H1 (cell line): ENCODE measurements at regions not wholly inside any gene's neighbourhood (a gene's known extent, or its start where the extent isn't known, plus 50 kb on each side); places are given as distances from the start of the nearest gene placed in this dataset.

ENCODE experiments used
- CHD2 ChIP-seq: IDR thresholded peaks from 2 replicates; pipeline ENCODE4 v1.6.1; 2012; ENCODE audit warnings: low read length, improper control_type of control experiment
- CHD7 ChIP-seq: fragments of 300-600 bp; sonication (generic); IDR thresholded peaks from 2 replicates; pipeline ENCODE4 v1.7.1; 2012; ENCODE audit warnings: low read length, moderate library complexity, mild to moderate bottlenecking, inconsistent platforms; ENCODE audit not compliant: insufficient replicate concordance
- EP300 ChIP-seq, 2 experiments: IDR thresholded peaks; 1 replicate in 1 of 2; 2 replicates in 1 of 2; pipeline ENCODE4 v1.6.1; 2011 to 2012; ENCODE audit warnings: low read depth in 2 of 2, low read length in 2 of 2, mild to moderate bottlenecking in 2 of 2, borderline replicate concordance in 1 of 2, inconsistent platforms in 1 of 2, moderate library complexity in 1 of 2
- GTF2F1 ChIP-seq: IDR thresholded peaks from 2 replicates; pipeline ENCODE4 v1.6.1; 2012; ENCODE audit warnings: low read depth, low read length, improper control_type of control experiment, borderline replicate concordance
- SIX5 ChIP-seq: IDR thresholded peaks from 2 replicates; pipeline ENCODE4 v1.6.1; 2011; ENCODE audit warnings: mild to moderate bottlenecking, low read depth, low read length
- SP2 ChIP-seq: IDR thresholded peaks from 2 replicates; pipeline ENCODE4 v1.6.1; 2012; ENCODE audit warnings: mild to moderate bottlenecking, low read length, inconsistent platforms
- YY1 ChIP-seq: IDR thresholded peaks from 2 replicates; pipeline ENCODE4 v1.6.1; 2011; ENCODE audit warnings: low read depth, mild to moderate bottlenecking, low read length

- no peak for TF ChIP-seq EP300 (IDR thresholded peaks at IDR 0.05; ENCODE audit: borderline replicate concordance in 1 of 2, low read depth in 2 of 2, low read length in 2 of 2)
- TF ChIP-seq SP2 = no peak
- no peak for TF ChIP-seq GTF2F1
- TF ChIP-seq CHD7 = no peak
- no peak for TF ChIP-seq CHD2
- TF ChIP-seq SIX5 = no peak
- TF ChIP-seq YY1 = no peak
These were observed 103.0 kb upstream of the NTF3 start (continued) for GRCh38 chr12:5328669-5329517.
